Adrenal gland (tissue), 5 donors: ENCODE measurements at regions not wholly inside any gene's neighbourhood (a gene's known extent, or its start where the extent isn't known, plus 50 kb on each side); places are given as distances from the start of the nearest gene placed in this dataset.

ENCODE experiments used
- CTCF ChIP-seq, 6 experiments: fragments of 450-650 bp in 4 of 6; fragments of 200-600 bp in 2 of 6; sonication (generic) in 1 of 6; IDR thresholded peaks; 1 replicate in 5 of 6; 2 replicates in 1 of 6; pipeline versions ENCODE4 v1.5.1 to v1.8.0; 2016 to 2021; ENCODE audit warnings: antibody characterized with exemption in 6 of 6, mild to moderate bottlenecking in 2 of 6, moderate library complexity in 1 of 6
- POLR2A ChIP-seq, 2 donors: fragments of 450-650 bp; IDR thresholded peaks; one replicate each; pipeline ENCODE4 v1.6.1; 2017; ENCODE audit warnings: antibody characterized with exemption in 2 of 2, mild to moderate bottlenecking in 2 of 2, moderate library complexity in 1 of 2
- donor health status: DM: no; HTN: no; CAD: no.

- no peak for TF ChIP-seq CTCF (IDR thresholded peaks at IDR 0.05)
- no peak for TF ChIP-seq POLR2A (IDR thresholded peaks at IDR 0.05)
Observed at GRCh38 chr12:20175704-20176388, 192.5 kb upstream of the PDE3A start.
